C4-2B (cell line): ENCODE measurements at regions not wholly inside any gene's neighbourhood (a gene's known extent, or its start where the extent isn't known, plus 50 kb on each side); places are given as distances from the start of the nearest gene placed in this dataset.

Experiments used
- ZFX ChIP-seq: fragments of 450-650 bp; IDR thresholded peaks from 2 replicates; pipeline ENCODE4 v1.6.1; 2017
- TF ChIP-seq, protein P1 (sequence below): fragments of 450-650 bp; conservative IDR thresholded peaks from 2 replicates; pipeline ENCODE4 v1.5.1; 2017; ENCODE audit warnings: mild to moderate bottlenecking

DNA sequence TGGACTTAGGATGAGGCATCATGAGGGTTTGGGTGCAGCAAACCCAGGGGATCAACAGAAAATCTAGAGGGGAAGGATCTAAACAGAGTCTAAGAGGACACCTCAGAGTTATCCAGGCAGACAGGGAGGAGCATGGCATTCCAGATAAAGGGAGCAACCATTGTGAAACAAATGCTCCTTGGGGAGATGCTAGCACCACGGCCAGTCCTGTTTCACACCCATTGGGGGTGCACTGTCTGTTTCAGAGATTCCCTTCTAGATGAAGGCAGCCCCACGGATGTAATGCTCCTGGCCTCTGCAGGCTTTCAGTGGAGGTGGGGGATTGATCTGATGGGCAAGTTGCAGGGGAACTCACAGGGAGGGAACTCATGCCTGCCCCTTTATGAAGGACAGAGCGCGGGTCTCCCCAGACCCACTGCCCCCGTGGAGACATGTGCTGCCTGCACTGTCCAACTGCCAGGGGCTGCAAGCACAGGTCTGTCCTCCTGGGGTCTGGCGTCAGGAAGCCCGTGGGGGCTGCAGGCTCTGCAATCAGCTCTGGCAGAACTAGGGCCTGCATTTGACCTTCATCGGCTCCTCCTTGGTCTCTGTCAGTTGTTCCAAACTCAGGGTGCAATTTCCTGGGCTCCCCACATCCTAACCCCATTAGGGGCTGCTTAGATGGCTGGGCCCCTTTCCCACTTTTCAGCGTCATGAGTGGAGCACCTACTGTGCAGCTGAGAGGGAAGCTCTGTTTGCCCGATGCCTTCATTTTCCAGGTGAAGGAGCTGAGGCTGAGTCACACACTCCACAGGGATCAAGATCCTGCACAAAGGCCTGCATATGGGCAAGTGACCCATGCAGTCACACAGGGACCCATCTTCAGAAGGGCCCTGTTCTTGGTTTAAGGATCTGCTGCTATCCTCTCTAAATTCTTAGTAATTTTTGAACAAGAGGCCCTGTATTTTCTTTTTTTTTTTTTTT is 163.4 kb downstream of the ARL4C start:
- TF ChIP-seq, protein P1, sequence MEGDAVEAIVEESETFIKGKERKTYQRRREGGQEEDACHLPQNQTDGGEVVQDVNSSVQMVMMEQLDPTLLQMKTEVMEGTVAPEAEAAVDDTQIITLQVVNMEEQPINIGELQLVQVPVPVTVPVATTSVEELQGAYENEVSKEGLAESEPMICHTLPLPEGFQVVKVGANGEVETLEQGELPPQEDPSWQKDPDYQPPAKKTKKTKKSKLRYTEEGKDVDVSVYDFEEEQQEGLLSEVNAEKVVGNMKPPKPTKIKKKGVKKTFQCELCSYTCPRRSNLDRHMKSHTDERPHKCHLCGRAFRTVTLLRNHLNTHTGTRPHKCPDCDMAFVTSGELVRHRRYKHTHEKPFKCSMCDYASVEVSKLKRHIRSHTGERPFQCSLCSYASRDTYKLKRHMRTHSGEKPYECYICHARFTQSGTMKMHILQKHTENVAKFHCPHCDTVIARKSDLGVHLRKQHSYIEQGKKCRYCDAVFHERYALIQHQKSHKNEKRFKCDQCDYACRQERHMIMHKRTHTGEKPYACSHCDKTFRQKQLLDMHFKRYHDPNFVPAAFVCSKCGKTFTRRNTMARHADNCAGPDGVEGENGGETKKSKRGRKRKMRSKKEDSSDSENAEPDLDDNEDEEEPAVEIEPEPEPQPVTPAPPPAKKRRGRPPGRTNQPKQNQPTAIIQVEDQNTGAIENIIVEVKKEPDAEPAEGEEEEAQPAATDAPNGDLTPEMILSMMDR, result no peak
- TF ChIP-seq ZFX, result no peak
